ENCODE measurements at regions not wholly inside any gene's neighbourhood (a gene's known extent, or its start where the extent isn't known, plus 50 kb on each side); places are given as distances from the start of the nearest gene placed in this dataset.

DNA sequence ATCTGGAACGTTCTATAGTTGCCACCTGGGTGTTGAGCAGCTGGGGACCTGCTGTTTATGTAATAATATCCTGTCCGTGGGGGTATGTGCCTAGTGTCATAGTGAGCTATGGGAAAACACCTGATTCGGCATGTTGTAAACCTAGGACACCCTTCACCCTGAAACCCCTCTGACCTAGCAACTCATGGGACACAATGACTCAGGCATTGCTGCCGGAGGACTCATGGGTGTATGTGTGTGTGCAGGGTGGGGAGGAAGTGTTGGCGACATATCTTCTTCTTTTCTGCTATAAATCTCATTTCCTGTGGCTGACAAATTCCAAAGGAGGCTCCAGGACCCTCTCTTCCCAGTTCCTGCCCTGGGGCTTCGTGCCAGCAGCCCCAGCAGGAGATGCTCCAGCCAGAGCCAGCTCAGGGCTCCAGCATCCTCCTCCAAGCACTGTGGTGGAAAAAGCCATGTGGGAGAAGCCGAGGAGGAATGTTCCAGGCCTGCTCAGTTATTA is 77.0 kb upstream of the PODXL start:
- ATAC-seq (ENCODE audit: insufficient read depth, low read depth), result no peak
- H3K27me3 ChIP-seq (ENCODE audit: insufficient read depth, low read length, poor library complexity), result peaks cover 16% of the 10 kb centered on the region
- no peak overlapping the region for H3K4me3 ChIP-seq (ENCODE audit: low read depth in 1 of 2, low read length in 2 of 2)
- H3K9me3 ChIP-seq (ENCODE audit: insufficient read depth, low read length, severe bottlenecking), result no peaks in the 10 kb centered on the region
- no peak for DNase-seq
- H3K27ac ChIP-seq (ENCODE audit: low read length), result no peak overlapping the region
- no peaks in the 10 kb centered on the region for H4K20me1 ChIP-seq (ENCODE audit: insufficient read depth, low read length)
- H3K9ac ChIP-seq (ENCODE audit: low read depth, low read length), result no peak overlapping the region
- no peaks in the 10 kb centered on the region for H3K4me1 ChIP-seq (ENCODE audit: insufficient read depth, low read length)
- no peaks in the 10 kb centered on the region for H3K79me2 ChIP-seq (ENCODE audit: insufficient read depth, low read length)
- no peak overlapping the region for H2AFZ ChIP-seq (ENCODE audit: low read depth, low read length)
- H3K4me2 ChIP-seq (ENCODE audit: insufficient read depth, low read length), result no peak overlapping the region
- no peaks in the 10 kb centered on the region for H3K36me3 ChIP-seq (ENCODE audit: insufficient read depth, low read length)
- TF ChIP-seq, protein P1, sequence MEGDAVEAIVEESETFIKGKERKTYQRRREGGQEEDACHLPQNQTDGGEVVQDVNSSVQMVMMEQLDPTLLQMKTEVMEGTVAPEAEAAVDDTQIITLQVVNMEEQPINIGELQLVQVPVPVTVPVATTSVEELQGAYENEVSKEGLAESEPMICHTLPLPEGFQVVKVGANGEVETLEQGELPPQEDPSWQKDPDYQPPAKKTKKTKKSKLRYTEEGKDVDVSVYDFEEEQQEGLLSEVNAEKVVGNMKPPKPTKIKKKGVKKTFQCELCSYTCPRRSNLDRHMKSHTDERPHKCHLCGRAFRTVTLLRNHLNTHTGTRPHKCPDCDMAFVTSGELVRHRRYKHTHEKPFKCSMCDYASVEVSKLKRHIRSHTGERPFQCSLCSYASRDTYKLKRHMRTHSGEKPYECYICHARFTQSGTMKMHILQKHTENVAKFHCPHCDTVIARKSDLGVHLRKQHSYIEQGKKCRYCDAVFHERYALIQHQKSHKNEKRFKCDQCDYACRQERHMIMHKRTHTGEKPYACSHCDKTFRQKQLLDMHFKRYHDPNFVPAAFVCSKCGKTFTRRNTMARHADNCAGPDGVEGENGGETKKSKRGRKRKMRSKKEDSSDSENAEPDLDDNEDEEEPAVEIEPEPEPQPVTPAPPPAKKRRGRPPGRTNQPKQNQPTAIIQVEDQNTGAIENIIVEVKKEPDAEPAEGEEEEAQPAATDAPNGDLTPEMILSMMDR (IDR thresholded peaks at IDR 0.05; ENCODE audit: borderline replicate concordance, extremely low read depth, low read length, poor library complexity, severe bottlenecking), result no peak
- TF ChIP-seq EZH2 (IDR thresholded peaks at IDR 0.05; ENCODE audit: borderline replicate concordance, low read depth, low read length, severe bottlenecking), result no peak

DNA sequence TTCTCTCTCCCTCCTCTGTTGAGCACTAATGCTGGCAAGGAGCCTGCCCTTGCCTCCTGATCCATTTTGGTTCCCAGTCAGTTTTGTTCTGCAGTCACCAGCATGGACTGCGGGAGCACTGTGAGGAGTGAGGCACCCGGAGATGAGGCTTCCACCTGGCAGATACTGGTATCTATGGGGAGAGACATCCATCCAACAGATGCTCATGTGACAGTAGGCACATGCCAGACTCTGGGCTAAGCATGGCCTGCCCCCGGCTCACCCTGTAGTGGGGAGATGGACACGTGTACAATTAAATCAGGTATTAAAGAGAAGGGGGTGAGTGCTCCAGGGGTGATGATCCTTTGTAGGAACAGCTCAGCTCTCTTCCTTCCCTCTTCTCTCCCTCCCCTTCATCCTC is 74.0 kb upstream of the PODXL start:
- H3K9ac ChIP-seq (ENCODE audit: low read depth, low read length), result no peak overlapping the region
- H3K27ac ChIP-seq (ENCODE audit: low read length), result no peak overlapping the region
- no peaks in the 10 kb centered on the region for H3K36me3 ChIP-seq (ENCODE audit: insufficient read depth, low read length)
- no peak for ATAC-seq (ENCODE audit: insufficient read depth, low read depth)
- no peak overlapping the region for H3K4me3 ChIP-seq (ENCODE audit: low read depth in 1 of 2, low read length in 2 of 2)
- H3K27me3 ChIP-seq (ENCODE audit: insufficient read depth, low read length, poor library complexity), result peaks cover 16% of the 10 kb centered on the region
- H2AFZ ChIP-seq (ENCODE audit: low read depth, low read length), result no peak overlapping the region
- TF ChIP-seq, protein P1 (IDR thresholded peaks at IDR 0.05; ENCODE audit: borderline replicate concordance, extremely low read depth, low read length, poor library complexity, severe bottlenecking), result no peak
- TF ChIP-seq EZH2 (IDR thresholded peaks at IDR 0.05; ENCODE audit: borderline replicate concordance, low read depth, low read length, severe bottlenecking), result no peak
- H4K20me1 ChIP-seq (ENCODE audit: insufficient read depth, low read length), result no peaks in the 10 kb centered on the region; the same call in 1 of the 2 replicates
- H3K9me3 ChIP-seq (ENCODE audit: insufficient read depth, low read length, severe bottlenecking), result no peaks in the 10 kb centered on the region
- H3K4me2 ChIP-seq (ENCODE audit: insufficient read depth, low read length), result no peak overlapping the region
- H3K79me2 ChIP-seq (ENCODE audit: insufficient read depth, low read length), result no peaks in the 10 kb centered on the region
- no peak for DNase-seq
- H3K4me1 ChIP-seq (ENCODE audit: insufficient read depth, low read length), result no peaks in the 10 kb centered on the region

DNA sequence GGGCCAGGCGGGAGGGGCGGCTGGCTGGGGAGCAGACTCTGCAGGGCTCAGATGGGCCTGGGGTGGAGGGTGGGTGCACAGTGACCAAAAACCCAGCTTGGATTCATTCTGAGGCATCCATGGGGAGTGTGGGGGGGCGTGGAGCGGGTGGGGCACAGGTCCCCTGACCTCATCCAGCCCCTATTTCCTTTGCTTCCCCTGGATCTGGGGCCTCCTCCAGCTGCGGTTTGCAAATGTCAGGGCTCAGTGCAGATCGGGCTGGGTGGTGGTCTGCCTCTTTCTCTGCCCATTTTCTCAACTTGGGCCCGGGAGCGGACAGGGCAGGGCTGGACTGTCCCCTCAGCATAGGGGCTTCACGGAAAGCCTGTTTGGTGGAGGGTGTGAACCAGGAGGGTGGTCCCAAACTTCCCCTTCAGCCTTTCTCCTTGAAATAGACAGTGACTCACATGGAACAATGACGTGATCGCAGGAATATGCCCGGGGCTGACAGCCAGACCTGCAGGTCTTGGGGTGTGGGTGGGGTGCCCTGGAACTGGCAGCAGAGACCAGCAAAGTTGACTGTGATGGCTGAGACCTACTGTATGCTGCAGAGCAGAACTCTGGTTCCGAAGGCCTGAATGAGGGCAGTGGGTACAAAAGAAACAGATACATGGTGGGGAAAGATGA is 72.9 kb upstream of the PODXL start:
- H3K4me2 ChIP-seq (ENCODE audit: insufficient read depth, low read length), result no peak overlapping the region
- H3K79me2 ChIP-seq (ENCODE audit: insufficient read depth, low read length), result no peaks in the 10 kb centered on the region
- H3K36me3 ChIP-seq (ENCODE audit: insufficient read depth, low read length), result no peaks in the 10 kb centered on the region
- TF ChIP-seq EZH2 (IDR thresholded peaks at IDR 0.05; ENCODE audit: borderline replicate concordance, low read depth, low read length, severe bottlenecking), result no peak
- TF ChIP-seq, protein P1 (IDR thresholded peaks at IDR 0.05; ENCODE audit: borderline replicate concordance, extremely low read depth, low read length, poor library complexity, severe bottlenecking), result no peak
- no peak for ATAC-seq (ENCODE audit: insufficient read depth, low read depth)
- no peak for DNase-seq
- no peaks in the 10 kb centered on the region; the same call in 1 of the 2 replicates for H4K20me1 ChIP-seq (ENCODE audit: insufficient read depth, low read length)
- H3K9me3 ChIP-seq (ENCODE audit: insufficient read depth, low read length, severe bottlenecking), result no peaks in the 10 kb centered on the region
- no peaks in the 10 kb centered on the region for H3K4me1 ChIP-seq (ENCODE audit: insufficient read depth, low read length)
- H3K27me3 ChIP-seq (ENCODE audit: insufficient read depth, low read length, poor library complexity), result peaks cover 18% of the 10 kb centered on the region
- H2AFZ ChIP-seq (ENCODE audit: low read depth, low read length), result no peak overlapping the region
- no peak overlapping the region for H3K9ac ChIP-seq (ENCODE audit: low read depth, low read length)
- H3K27ac ChIP-seq (ENCODE audit: low read length), result no peak overlapping the region
- H3K4me3 ChIP-seq (ENCODE audit: low read depth in 1 of 2, low read length in 2 of 2), result no peak overlapping the region
